B cell (primary cell): ENCODE measurements at regions not wholly inside any gene's neighbourhood (a gene's known extent, or its start where the extent isn't known, plus 50 kb on each side); places are given as distances from the start of the nearest gene placed in this dataset.

Experiments used
- ATAC-seq: fragments of 200-7000 bp; cut with Tn5 transposase; one replicate; pipeline ENCODE4 v1.10.0; 2021; ENCODE audit warnings: low read depth, mild to moderate bottlenecking, moderate number of reproducible peaks, moderate library complexity
- CTCF ChIA-PET: fragments of 350-600 bp; sonication (Branson Sonifier 250); formaldehyde crosslinking; loops from one replicate; lab custom pipeline; 2021; ENCODE audit warnings: antibody characterized with exemption, inconsistent platforms; lab: Charles Lee
- POLR2A ChIA-PET: fragments of 350-600 bp; sonication (Branson Sonifier 250); formaldehyde crosslinking; loops from one replicate; lab custom pipeline; 2021; ENCODE audit warnings: antibody characterized with exemption; lab: Charles Lee
- DNase-seq: peaks from one replicate; pipeline ENCODE4 v3.0.0; 2013
- H2AFZ ChIP-seq: 2 replicates; pipeline ENCODE4 v1.6.1; 2012; ENCODE audit warnings: mild to moderate bottlenecking, low read depth, low read length; ENCODE audit not compliant: insufficient read depth, poor library complexity, severe bottlenecking
- H3K27ac ChIP-seq, 2 donors: 1 replicate in 1 of 2; 2 replicates in 1 of 2; pipeline ENCODE4 v1.5.1; 2012 to 2013; ENCODE audit warnings: low read length in 2 of 2, mild to moderate bottlenecking in 2 of 2, moderate library complexity in 1 of 2
- H3K27me3 ChIP-seq, 4 experiments: fragments of 200-600 bp in 1 of 4; sonication (generic) in 1 of 4; replicated peaks in 1 of 4; 1 replicate in 2 of 4; 2 replicates in 2 of 4; pipeline versions ENCODE4 v1.6.1 to v1.7.0; 2013 to 2016; ENCODE audit warnings: low read length in 3 of 4, mild to moderate bottlenecking in 2 of 4, mixed read lengths in 1 of 4, moderate library complexity in 1 of 4; ENCODE audit not compliant: insufficient read depth in 4 of 4, control insufficient read depth in 3 of 4; ENCODE audit errors: control extremely low read depth in 1 of 4
- H3K36me3 ChIP-seq, 2 experiments: replicated peaks in 1 of 2; 1 replicate in 1 of 2; 2 replicates in 1 of 2; pipeline versions ENCODE4 v1.6.1 to v1.7.1; 2013; ENCODE audit warnings: low read length in 1 of 2; ENCODE audit not compliant: insufficient read depth in 2 of 2, control insufficient read depth in 1 of 2; ENCODE audit errors: control extremely low read depth in 1 of 2, extremely low read depth in 1 of 2
- H3K4me1 ChIP-seq, 2 donors: fragments of 200-600 bp in 1 of 2; sonication (generic) in 1 of 2; 1 replicate in 1 of 2; 2 replicates in 1 of 2; pipeline versions ENCODE4 v1.5.1 to v1.6.1; 2013 to 2017; ENCODE audit warnings: low read length in 2 of 2; ENCODE audit not compliant: control insufficient read depth in 2 of 2, insufficient read depth in 2 of 2
- H3K4me2 ChIP-seq: replicated peaks from 2 replicates; pipeline ENCODE3; 2012; ENCODE audit warnings: mild to moderate bottlenecking, low read depth, low read length; ENCODE audit not compliant: poor library complexity, severe bottlenecking
- H3K4me3 ChIP-seq, 5 experiments: fragments of 200-600 bp in 1 of 5; sonication (generic) in 1 of 5; 1 replicate in 3 of 5; 2 replicates in 2 of 5; pipeline versions ENCODE4 v1.5.1 to v1.7.0; 2011 to 2016; ENCODE audit warnings: low read length in 4 of 5, mild to moderate bottlenecking in 4 of 5, low read depth in 2 of 5, control low read depth in 1 of 5, moderate library complexity in 1 of 5; ENCODE audit not compliant: insufficient read depth in 1 of 5; ENCODE audit errors: control extremely low read depth in 1 of 5, extremely low read depth in 1 of 5
- H3K79me2 ChIP-seq: fragments of 200-600 bp; sonication (generic); one replicate; pipeline ENCODE4 v1.6.0; 2016; ENCODE audit warnings: low read length; ENCODE audit not compliant: control insufficient read depth, insufficient read depth
- H3K9ac ChIP-seq: fragments of 200-600 bp; sonication (generic); 2 replicates; pipeline ENCODE4 v1.6.1; 2017; ENCODE audit warnings: mild to moderate bottlenecking, low read length, moderate library complexity
- H3K9me3 ChIP-seq, 3 donors: one replicate each; pipeline versions ENCODE4 v1.6.1 to v1.7.1; 2013; ENCODE audit warnings: low read length in 2 of 3; ENCODE audit not compliant: control insufficient read depth in 2 of 3, insufficient read depth in 1 of 3; ENCODE audit errors: control extremely low read depth in 1 of 3
- H4K20me1 ChIP-seq: 2 replicates; pipeline ENCODE4 v1.6.0; 2012; ENCODE audit warnings: mild to moderate bottlenecking, low read length; ENCODE audit not compliant: insufficient read depth, control insufficient read depth, poor library complexity, severe bottlenecking
- H3K27ac Mint-ChIP-seq: one replicate; pipeline ENCODE4 v1.8.0; 2021; ENCODE audit warnings: mixed read lengths
- H3K27me3 Mint-ChIP-seq: one replicate; pipeline ENCODE4 v1.8.0; 2021; ENCODE audit warnings: mixed read lengths
- H3K4me1 Mint-ChIP-seq: one replicate; pipeline ENCODE4 v1.8.0; 2021; ENCODE audit warnings: mixed read lengths
- H3K4me3 Mint-ChIP-seq: one replicate; pipeline ENCODE4 v1.8.0; 2021; ENCODE audit warnings: mixed read lengths
- H3K9me3 Mint-ChIP-seq: one replicate; pipeline ENCODE4 v1.8.0; 2022; ENCODE audit warnings: mixed read lengths; ENCODE audit not compliant: insufficient read depth
- EZH2 ChIP-seq: IDR thresholded peaks from 2 replicates; pipeline ENCODE4 v1.6.1; 2012; ENCODE audit warnings: borderline replicate concordance, low read depth, mild to moderate bottlenecking, moderate library complexity, low read length; ENCODE audit not compliant: insufficient read depth, poor library complexity, severe bottlenecking
- WGBS: methylation state at CpG from one replicate; pipeline ENCODE4 v1.1.5; 2013; ENCODE audit warnings: missing lambda C conversion rate; ENCODE audit not compliant: insufficient coverage; 5-methylcytosine and 5-hydroxymethylcytosine counted together
- intact Hi-C: fragments of 100-400 bp; cut with micrococcal nuclease; formaldehyde crosslinking; loops from one replicate; pipeline ENCODE4 v1.10.0; 2022
- TF ChIP-seq, protein P1 (sequence below): fragments of 200-600 bp; IDR thresholded peaks from one replicate; pipeline ENCODE4 v1.8.0; 2022; ENCODE audit warnings: antibody characterized with exemption, mild to moderate bottlenecking

DNA sequence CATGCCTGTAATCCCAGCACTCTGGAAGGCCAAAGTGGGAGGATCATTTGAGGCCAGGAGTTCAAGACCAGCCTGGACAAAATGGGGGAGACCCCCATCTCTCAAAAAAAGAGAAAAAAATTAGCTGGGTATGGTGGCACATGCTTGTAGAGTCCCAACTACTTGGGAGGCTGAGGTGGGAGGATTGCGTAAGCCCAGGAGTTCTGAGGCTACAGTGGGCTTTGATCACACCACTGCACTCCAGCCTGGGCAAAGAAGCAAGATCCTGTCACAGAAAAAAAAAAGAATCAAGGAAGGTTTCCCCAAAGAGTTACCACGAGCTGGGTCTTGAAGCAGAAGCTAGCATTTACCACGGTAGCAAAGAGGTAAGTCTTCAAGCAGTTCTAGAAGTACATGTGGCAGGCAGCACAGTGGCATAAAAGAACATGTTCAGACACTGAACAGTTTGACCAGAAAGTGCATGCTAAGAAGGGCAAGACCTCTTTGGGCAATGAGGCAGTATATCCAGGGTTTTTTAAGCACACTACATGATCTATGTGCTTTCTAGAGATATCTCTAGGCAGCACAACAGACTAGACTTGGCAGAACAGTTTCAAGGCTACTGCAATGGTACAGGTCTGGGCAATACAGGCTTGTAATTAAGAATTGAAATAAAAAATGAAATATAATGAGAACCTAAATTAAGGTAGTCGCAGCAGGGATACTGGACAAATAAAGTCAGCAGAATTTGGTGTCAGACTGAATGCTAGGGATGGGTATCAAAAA is 418.5 kb downstream of the SHQ1 start:
- DNase-seq (no peak), ATAC-seq (no peak)
- Mint-ChIP-seq H3K9me3 (no peaks in the 10 kb centered on the region), H3K4me3 (peak overlapping the region; percentile 27), H3K27me3 (no peaks in the 10 kb centered on the region), H3K27ac (peak overlapping the region; percentile 3), H3K4me1 (peaks cover 76% of the 10 kb centered on the region)
- Histone ChIP-seq H3K4me3 (no peak overlapping the region), H3K9me3 (no peaks in the 10 kb centered on the region), H2AFZ (no peak overlapping the region), H3K4me1 (peaks cover 17 to 57% of the 10 kb centered on the region in 2 donors), H3K27me3 (no peaks in the 10 kb centered on the region), H3K36me3 (peaks cover 0 to 6% of the 10 kb centered on the region in 2 experiments), H3K27ac (no peak overlapping the region), H3K9ac (no peak overlapping the region), H3K79me2 (peaks cover 97% of the 10 kb centered on the region), H3K4me2 (no peak overlapping the region), H4K20me1 (peaks cover 91% of the 10 kb centered on the region)
- WGBS = 60% methylated on average over 4 of the region's 4 CpGs
- TF ChIP-seq, protein P1, sequence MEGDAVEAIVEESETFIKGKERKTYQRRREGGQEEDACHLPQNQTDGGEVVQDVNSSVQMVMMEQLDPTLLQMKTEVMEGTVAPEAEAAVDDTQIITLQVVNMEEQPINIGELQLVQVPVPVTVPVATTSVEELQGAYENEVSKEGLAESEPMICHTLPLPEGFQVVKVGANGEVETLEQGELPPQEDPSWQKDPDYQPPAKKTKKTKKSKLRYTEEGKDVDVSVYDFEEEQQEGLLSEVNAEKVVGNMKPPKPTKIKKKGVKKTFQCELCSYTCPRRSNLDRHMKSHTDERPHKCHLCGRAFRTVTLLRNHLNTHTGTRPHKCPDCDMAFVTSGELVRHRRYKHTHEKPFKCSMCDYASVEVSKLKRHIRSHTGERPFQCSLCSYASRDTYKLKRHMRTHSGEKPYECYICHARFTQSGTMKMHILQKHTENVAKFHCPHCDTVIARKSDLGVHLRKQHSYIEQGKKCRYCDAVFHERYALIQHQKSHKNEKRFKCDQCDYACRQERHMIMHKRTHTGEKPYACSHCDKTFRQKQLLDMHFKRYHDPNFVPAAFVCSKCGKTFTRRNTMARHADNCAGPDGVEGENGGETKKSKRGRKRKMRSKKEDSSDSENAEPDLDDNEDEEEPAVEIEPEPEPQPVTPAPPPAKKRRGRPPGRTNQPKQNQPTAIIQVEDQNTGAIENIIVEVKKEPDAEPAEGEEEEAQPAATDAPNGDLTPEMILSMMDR = no peak
- no peak for TF ChIP-seq EZH2
- ChIA-PET POLR2A (interaction anchor here (0.6 to 1.1 kb wide), 2 partner anchors 8 kb away, joined by 3 read pairs; no protein-coding TSS in a partner anchor), CTCF (interaction anchor here (1.5 kb wide), 1 partner anchor 12 kb away, joined by 3 read pairs; no protein-coding TSS in a partner anchor)
- intact Hi-C loops = loop anchor here (5.0 kb wide), 1 partner anchor 53 kb away; no protein-coding TSS in a partner anchor

DNA sequence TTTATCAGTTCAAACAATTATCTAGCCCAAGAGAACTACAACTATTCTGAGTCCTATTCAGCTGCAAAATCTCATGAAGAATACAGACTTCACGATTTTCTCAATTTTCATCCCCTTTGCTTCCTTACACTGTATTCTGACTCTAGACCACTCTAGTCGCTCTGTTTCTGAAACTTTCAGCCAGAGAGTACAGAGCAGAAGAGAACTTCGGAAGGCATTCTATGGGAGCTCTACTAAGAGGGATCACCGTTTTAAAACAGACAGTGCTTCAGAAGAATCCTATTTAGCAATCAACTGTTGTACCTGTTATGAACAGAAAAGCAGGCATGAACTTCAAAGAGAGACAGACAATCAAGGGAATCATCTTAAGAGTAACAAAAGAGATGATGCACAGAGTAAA is 419.4 kb downstream of the SHQ1 start:
- Histone ChIP-seq H3K79me2 (peaks cover 97% of the 10 kb centered on the region), H3K36me3 (peaks cover 0 to 6% of the 10 kb centered on the region in 2 experiments), H3K4me2 (peak overlapping the region; percentile 17), H3K4me1 (peaks cover 17 to 57% of the 10 kb centered on the region in 2 donors), H3K4me3 (no peak overlapping the region), H3K9ac (no peak overlapping the region), H3K27me3 (no peaks in the 10 kb centered on the region), H4K20me1 (peaks cover 90% of the 10 kb centered on the region), H3K9me3 (no peaks in the 10 kb centered on the region), H3K27ac (no peak overlapping the region), H2AFZ (no peak overlapping the region)
- ChIA-PET CTCF (interaction anchor here (1.4 to 1.5 kb wide), 2 partner anchors 10 to 13 kb away, joined by 3 to 4 read pairs; no protein-coding TSS in a partner anchor), POLR2A (interaction anchor here (1.1 kb wide), 1 partner anchor 9 kb away, joined by 3 read pairs; no protein-coding TSS in a partner anchor)
- Mint-ChIP-seq H3K9me3 (no peaks in the 10 kb centered on the region), H3K27ac (no peak overlapping the region), H3K27me3 (no peaks in the 10 kb centered on the region), H3K4me3 (peak overlapping the region; percentile 26), H3K4me1 (peaks cover 75% of the 10 kb centered on the region)
- DNase-seq (no peak), ATAC-seq (no peak)
- 70% methylated on average over 4 of the region's 4 CpGs for WGBS
- intact Hi-C loops = loop anchor here (5.0 kb wide), 1 partner anchor 53 kb away; no protein-coding TSS in a partner anchor
- TF ChIP-seq, protein P1 = no peak
- TF ChIP-seq EZH2 = no peak
